ENCODE measurements at regions not wholly inside any gene's neighbourhood (a gene's known extent, or its start where the extent isn't known, plus 50 kb on each side); places are given as distances from the start of the nearest gene placed in this dataset.

DNA sequence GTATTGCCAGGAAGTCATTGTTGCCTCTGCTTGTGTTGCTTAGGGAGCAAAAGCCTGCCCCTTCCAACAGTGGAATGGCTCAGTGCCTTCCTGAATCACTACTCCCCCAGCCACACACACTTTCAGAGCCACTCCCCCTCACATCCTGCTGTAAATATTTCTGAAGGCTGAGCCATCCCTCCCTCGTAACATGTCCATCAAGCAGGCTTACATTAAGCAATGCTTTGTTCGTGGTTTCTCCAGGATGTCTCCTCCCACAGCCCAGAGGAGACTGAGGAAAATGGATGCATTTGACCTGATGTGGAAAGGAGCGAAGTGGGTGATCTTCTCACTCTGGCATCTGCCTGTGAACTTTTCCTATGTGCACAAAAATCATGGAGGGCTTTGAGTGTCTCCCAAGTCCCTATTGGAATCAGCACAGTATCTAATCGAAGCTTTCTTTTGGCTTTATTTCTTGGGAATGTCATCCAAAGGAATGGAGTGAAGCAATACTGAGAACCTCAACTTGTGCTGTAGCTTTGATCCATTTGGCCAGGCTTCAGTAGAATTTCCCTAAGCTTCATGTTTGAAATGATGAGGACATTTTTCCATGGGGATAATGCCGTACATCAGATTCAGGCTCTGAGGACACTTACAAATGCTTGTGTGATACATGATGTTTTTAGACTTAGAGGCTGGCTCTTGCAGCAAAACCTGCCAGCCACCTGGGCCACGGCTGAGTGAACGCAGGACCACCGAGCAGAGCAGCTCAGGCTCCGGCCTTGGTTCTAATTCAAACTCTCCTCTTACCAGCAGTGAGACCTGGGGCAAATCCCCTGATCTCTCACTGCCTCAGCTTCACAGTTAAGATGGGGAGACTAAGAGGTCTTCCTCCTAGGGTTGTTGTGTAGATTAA, 389.1 kb downstream of the ENC1 start:
- TF ChIP-seq, protein P1, sequence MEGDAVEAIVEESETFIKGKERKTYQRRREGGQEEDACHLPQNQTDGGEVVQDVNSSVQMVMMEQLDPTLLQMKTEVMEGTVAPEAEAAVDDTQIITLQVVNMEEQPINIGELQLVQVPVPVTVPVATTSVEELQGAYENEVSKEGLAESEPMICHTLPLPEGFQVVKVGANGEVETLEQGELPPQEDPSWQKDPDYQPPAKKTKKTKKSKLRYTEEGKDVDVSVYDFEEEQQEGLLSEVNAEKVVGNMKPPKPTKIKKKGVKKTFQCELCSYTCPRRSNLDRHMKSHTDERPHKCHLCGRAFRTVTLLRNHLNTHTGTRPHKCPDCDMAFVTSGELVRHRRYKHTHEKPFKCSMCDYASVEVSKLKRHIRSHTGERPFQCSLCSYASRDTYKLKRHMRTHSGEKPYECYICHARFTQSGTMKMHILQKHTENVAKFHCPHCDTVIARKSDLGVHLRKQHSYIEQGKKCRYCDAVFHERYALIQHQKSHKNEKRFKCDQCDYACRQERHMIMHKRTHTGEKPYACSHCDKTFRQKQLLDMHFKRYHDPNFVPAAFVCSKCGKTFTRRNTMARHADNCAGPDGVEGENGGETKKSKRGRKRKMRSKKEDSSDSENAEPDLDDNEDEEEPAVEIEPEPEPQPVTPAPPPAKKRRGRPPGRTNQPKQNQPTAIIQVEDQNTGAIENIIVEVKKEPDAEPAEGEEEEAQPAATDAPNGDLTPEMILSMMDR (IDR thresholded peaks at IDR 0.05; ENCODE audit: unreplicated experiment), result no peak
- Mint-ChIP-seq H3K4me1 (ENCODE audit: low read depth, unreplicated experiment) (peaks cover 13% of the 10 kb centered on the region), H3K27me3 (ENCODE audit: unreplicated experiment) (no peaks in the 10 kb centered on the region), H3K9me3 (ENCODE audit: low read depth, unreplicated experiment) (no peaks in the 10 kb centered on the region), H3K36me3 (ENCODE audit: insufficient read depth, unreplicated experiment) (no peaks in the 10 kb centered on the region), H3K27ac (ENCODE audit: unreplicated experiment) (no peak overlapping the region), H3K4me3 (ENCODE audit: low read depth, unreplicated experiment) (no peak overlapping the region)
- intact Hi-C loops (cut with micrococcal nuclease; ENCODE audit: unreplicated experiment), result no loop called here
- no TSS peak for BruUV-seq (replicated peaks)
- CTCF ChIA-PET, result no interaction called here
- DNase-seq, result peak; percentile 24

DNA sequence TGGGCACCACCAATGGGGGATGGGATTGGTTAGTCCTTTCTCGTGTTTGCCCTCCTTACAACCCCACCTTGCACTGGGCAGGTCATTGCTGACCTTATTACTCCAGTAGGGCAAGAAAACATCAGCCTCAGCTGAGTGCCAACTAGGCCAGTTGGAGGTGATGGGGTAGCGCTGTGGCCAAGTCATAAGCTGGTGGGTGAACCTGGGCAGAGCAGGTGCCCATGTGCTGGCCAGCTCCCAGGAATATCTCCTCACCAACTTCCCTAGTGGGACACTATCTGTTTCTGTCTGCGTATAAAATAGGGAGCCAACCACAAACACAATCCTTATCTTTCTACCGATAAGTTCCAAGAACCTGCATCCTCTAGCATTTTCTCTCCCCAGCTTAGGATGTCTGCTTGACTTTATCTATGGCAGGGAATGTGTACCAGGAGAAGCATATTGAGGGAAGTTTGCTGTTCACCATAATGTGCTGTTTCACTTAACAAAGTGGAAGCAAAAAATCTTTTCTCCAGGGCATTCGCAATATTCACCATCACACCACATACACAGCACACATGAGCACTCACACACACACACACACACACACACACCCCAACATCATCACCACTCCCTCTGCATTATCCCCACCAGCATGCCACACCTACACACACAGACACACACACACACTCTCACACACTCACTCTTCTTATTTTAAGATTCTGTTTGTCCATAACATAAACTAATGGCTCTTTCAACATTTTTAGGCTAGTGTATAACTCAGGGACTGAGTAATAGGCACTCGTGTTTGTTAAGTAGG, 390.0 kb downstream of the ENC1 start:
- Mint-ChIP-seq H3K4me1 (ENCODE audit: low read depth, unreplicated experiment) (peaks cover 13% of the 10 kb centered on the region), H3K27ac (ENCODE audit: unreplicated experiment) (no peak overlapping the region), H3K4me3 (ENCODE audit: low read depth, unreplicated experiment) (no peak overlapping the region), H3K27me3 (ENCODE audit: unreplicated experiment) (no peaks in the 10 kb centered on the region), H3K36me3 (ENCODE audit: insufficient read depth, unreplicated experiment) (no peaks in the 10 kb centered on the region), H3K9me3 (ENCODE audit: low read depth, unreplicated experiment) (no peaks in the 10 kb centered on the region)
- intact Hi-C loops (cut with micrococcal nuclease; ENCODE audit: unreplicated experiment), result no loop called here
- no TSS peak for BruUV-seq (replicated peaks)
- CTCF ChIA-PET, result no interaction called here
- no peak for DNase-seq
- TF ChIP-seq, protein P1 (IDR thresholded peaks at IDR 0.05; ENCODE audit: unreplicated experiment), result no peak

DNA sequence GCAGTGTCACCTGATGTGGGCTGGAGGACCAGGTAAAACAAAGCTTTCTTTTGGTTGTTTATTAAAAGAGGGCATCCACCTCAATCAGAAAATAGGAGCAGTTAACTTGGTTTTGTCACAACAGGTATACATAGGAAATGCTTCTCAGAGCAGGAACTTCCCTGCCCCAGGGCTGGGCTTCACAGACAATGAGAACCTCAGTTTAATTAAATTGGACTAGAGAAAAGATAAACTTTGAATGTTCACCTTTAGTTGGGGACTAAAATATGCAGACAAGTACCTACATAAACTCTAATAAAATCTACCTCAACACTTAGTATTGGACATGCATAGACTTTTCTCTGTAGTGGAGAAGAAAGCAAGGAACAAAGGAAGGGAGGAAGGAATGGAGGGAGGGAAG, 392.0 kb downstream of the ENC1 start:
- H3K27me3 Mint-ChIP-seq (ENCODE audit: unreplicated experiment), result no peaks in the 10 kb centered on the region
- intact Hi-C loops (cut with micrococcal nuclease; ENCODE audit: unreplicated experiment), result no loop called here
- H3K9me3 Mint-ChIP-seq (ENCODE audit: low read depth, unreplicated experiment), result no peaks in the 10 kb centered on the region
- peaks cover 15% of the 10 kb centered on the region for H3K4me1 Mint-ChIP-seq (ENCODE audit: low read depth, unreplicated experiment)
- no peaks in the 10 kb centered on the region for H3K36me3 Mint-ChIP-seq (ENCODE audit: insufficient read depth, unreplicated experiment)
- no peak for DNase-seq
- TF ChIP-seq, protein P1 (IDR thresholded peaks at IDR 0.05; ENCODE audit: unreplicated experiment), result no peak
- CTCF ChIA-PET, result no interaction called here
- H3K27ac Mint-ChIP-seq (ENCODE audit: unreplicated experiment), result no peak overlapping the region
- no TSS peak for BruUV-seq (replicated peaks)
- no peak overlapping the region for H3K4me3 Mint-ChIP-seq (ENCODE audit: low read depth, unreplicated experiment)

DNA sequence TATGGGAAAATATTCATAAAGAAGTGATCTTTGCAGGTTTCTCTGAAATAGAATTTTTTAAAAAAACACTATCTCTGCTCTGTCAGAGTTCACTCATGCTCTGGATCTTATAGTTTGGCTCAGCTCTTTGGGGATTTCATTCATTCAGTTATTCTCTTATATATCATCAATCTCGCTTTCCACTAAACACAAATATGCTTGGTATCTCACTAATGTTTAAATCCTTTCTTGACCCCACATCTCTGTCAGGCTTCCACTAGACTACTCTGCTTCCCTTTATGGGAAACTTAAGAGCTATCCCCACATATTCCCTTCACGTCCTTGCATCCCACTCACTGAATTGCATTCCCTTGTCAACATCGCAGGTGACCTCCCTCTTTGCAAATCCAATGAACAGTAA, 396.1 kb downstream of the ENC1 start:
- TF ChIP-seq, protein P1 (IDR thresholded peaks at IDR 0.05; ENCODE audit: unreplicated experiment), result no peak
- no peak overlapping the region for H3K4me3 Mint-ChIP-seq (ENCODE audit: low read depth, unreplicated experiment)
- H3K4me1 Mint-ChIP-seq (ENCODE audit: low read depth, unreplicated experiment), result peaks cover 35% of the 10 kb centered on the region
- H3K9me3 Mint-ChIP-seq (ENCODE audit: low read depth, unreplicated experiment), result no peaks in the 10 kb centered on the region
- CTCF ChIA-PET, result no interaction called here
- DNase-seq, result no peak
- intact Hi-C loops (cut with micrococcal nuclease; ENCODE audit: unreplicated experiment), result loop anchor here (5.0 kb wide), 1 partner anchor 398 kb away; the partner anchor contains the start of gene ENC1
- no peaks in the 10 kb centered on the region for H3K27me3 Mint-ChIP-seq (ENCODE audit: unreplicated experiment)
- no TSS peak for BruUV-seq (replicated peaks)
- H3K36me3 Mint-ChIP-seq (ENCODE audit: insufficient read depth, unreplicated experiment), result no peaks in the 10 kb centered on the region
- H3K27ac Mint-ChIP-seq (ENCODE audit: unreplicated experiment), result no peak overlapping the region

Measured in Calu3 (cell line).